HG03460 (cell line): ENCODE measurements at regions not wholly inside any gene's neighbourhood (a gene's known extent, or its start where the extent isn't known, plus 50 kb on each side); places are given as distances from the start of the nearest gene placed in this dataset.

ENCODE experiments used
- ATAC-seq: cut with Tn5 transposase; IDR thresholded peaks from one replicate; pipeline ENCODE4 v1.9.1; 2021; ENCODE audit not compliant: unreplicated experiment

- no peak for ATAC-seq
Measured at GRCh38 chr18:10205151-10205550, 249.3 kb upstream of the APCDD1 start.

DNA sequence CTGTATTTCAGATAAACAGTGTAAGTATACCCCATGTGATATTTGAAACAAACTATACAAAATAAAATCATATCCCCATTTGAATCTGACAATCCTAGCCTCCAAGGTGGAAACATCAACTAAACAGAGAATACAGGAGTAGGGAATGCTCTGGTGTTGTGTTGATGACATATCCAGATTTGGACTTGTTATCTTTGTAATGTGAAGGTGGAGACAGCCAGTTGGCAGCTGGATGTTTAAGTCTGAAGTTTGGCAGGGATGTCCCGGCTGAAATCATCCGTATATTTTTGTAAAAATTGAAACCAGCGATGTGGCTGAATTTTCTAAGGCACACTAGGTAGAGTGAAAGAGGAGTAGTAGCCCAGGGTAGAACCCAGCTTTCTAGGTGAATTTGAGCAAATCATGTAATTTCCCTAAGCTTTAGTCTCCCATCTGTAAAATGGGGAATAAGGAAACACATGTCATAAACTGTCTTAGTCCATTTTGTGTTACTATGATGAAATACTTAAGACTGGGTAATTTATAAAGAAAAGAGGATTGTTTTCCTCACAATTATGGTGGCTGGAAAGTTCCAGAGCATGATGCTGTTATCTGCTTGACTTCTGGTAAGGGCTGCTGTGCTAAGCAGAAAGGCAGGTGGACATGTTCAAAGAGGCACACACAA is 246.6 kb upstream of the APCDD1 start:
- ATAC-seq = no peak

GRCh38 chr18:10209302-10209701 is 245.1 kb upstream of the APCDD1 start:
- ATAC-seq = no peak

- ATAC-seq = no peak
Measured at GRCh38 chr18:10210057-10210633, 244.3 kb upstream of the APCDD1 start.

- peak; percentile 84 for ATAC-seq
Measured at GRCh38 chr18:10213526-10213925, 240.9 kb upstream of the APCDD1 start.

DNA sequence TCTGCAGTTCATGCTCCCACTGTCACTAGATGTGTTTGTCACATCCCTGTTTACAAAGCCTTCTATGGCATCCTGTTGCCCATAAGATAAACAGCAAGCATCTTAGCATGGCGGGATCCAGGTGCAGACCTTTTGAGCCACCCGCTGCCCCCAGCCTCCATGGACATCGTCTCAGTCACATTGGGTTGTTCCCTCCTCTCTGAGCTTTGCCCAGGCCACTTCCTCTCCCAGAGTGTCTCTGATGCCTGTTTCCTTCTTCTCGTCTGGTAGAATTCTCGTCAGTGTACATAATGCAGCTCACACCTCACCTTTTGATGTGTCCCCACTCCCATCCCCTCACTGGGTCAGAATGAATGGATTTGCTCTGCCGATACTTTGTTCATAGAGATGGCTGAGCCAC is 239.0 kb upstream of the APCDD1 start:
- ATAC-seq = no peak

DNA sequence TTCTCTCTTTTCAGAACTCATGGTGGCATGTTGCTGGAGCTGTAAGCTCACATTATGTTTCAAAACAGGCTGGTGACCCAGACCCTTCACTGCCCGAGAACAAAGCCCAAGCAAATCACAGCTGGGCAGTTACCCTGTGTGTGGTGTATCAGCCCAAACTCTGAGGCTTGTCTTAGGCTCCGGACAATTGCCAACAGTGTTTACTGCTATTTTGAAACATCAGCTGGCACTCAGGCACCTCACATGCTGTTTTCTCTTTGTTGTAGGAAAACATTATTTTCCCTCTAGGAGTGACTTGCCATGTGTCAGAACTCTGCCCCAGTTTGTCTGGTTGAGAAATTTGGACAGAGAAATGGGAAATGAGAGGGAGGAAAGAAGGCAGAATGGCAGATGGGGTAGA is 237.6 kb upstream of the APCDD1 start:
- no peak for ATAC-seq

DNA sequence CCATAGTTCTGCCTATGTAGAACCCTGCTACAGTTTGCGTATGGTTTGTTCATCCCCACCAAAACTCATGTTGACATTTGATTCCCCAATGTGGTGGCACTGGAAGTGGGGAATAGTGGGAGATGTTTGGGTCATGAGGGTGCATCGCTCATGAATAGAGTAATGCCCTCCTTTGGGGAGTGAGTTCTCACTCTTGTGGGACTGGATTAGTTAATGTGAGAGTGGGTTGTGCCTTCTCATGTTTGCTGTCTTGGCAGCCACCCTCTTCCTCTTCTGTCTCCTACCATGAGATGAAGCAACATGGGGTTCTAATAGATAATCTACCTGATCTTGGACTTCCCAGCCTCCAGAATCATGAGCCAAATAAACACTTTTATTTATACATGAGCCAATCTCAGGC is 237.2 kb upstream of the APCDD1 start:
- ATAC-seq = no peak

GRCh38 chr18:10225300-10225699 is 229.1 kb upstream of the APCDD1 start:
- ATAC-seq = no peak

DNA sequence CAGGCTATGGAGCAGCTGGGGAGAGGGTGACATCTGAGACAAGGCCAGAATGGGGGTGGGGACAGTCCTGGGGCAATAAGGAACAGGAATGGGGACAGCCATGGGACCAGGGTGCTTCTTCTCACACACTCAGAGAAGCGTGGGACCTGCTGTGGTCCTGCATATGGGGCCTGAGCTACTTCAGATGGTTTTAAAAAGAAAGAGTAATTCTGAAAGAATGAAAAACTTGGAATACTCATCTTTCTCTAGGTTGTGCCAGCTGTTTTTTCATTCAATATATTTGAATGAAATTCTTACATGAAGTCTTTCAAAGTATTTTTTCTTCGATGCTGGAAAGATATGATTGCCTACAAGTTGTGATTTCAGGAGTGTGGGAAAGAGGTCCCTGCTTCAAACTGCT is 227.5 kb upstream of the APCDD1 start:
- no peak for ATAC-seq

DNA sequence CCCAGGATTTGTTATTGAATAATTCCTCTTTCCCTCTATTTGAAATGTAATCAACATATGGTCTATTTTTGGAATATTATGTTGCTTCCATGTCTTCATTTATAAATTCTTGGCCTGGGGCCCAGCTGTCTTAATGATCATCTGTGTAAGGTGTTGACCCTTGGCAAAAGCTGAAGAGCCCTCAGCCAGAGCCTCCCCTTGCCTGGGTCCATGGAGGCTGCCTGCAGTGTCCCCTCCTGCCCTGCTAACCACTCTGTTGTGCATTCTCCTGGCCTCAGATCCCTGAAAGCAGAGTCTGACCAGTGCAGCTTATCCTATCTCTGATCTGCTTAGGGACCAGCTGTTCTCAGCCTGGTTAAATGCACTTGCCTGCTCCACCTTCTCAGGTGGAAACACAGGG is 226.1 kb upstream of the APCDD1 start:
- no peak for ATAC-seq

- no peak for ATAC-seq
Measured at GRCh38 chr18:10229458-10229857, 225.0 kb upstream of the APCDD1 start.

DNA sequence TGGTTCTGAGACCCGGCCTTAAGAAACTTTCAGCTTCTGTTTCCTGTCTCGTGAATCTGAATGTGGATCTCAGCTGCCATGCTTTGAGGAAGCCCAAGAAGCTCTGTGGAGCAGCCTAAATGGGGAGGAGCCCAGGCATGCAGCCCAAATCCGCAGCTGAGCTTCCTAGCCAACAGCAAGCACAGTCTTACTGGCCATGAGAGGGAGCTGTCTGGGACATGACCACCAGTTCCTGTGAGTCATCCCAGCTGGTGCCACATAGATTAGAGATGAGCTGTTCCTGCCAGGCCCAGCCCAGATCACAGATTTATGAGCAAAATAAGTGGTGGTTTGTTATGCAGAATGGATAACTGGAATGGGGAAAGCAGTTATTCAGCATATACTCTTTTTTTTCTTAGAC is 224.4 kb upstream of the APCDD1 start:
- no peak for ATAC-seq

DNA sequence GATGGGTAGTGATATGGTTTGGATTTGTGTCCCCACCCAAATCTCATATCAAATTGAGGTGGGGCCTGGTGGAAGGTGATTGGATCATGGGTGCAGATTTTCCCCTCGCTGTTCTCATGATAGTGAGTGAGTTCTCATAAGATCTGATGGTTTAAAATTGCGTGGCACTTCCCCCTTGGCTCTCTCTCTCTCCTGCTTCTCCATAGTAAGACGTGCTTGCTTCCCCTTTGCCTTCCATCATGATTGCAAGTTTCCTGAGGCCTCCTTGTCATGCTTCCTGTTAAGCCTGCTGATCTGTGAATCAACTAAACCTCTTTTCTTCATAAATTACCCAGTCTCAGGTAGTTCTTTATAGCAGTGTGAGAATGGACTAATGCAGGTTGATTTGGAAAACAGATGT is 223.2 kb upstream of the APCDD1 start:
- ATAC-seq = no peak

DNA sequence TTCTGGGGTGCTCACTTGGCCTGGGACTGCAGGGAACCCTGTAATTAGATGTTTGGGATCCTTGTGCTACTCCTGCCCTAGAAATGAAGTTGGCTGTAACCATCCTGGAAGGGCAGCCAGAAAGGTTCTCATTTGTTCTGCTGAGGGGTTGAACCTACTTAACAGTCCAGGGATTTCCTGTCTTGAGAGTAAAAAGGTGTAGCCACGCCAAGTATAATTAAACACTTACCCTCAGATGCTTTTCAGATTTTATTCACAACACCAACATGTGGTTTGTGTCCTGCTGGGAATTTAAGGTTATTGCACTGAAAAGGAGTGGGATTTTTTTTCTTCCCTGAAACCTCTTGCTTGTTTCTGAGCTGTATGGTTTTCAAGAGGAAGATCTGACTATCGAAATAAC is 222.4 kb upstream of the APCDD1 start:
- no peak for ATAC-seq

- ATAC-seq = no peak
Measured at GRCh38 chr18:10233082-10233875, 221.2 kb upstream of the APCDD1 start.

DNA sequence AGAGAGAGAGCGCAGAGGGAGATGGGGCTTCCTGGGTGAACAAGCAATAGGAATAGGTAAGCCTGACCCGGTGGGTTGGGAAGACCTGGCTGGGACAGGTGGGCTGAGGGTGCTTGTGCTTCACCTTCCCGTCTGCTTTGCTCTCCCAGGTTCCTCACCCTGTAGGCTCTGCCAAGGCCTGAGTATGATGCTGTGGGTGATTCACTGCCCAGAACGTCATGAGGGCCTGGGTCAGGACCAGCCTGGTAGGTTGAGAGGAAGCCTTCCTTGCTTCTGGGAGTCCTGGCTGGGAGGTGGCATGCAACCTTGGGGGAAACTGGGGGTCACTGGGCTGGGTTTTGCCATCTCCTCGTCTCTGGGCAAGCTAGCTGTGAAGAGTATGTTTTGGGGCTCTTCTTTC is 220.2 kb upstream of the APCDD1 start:
- ATAC-seq = no peak

GRCh38 chr18:10234912-10235660 is 219.3 kb upstream of the APCDD1 start:
- ATAC-seq = no peak

GRCh38 chr18:10235661-10235952 is 218.8 kb upstream of the APCDD1 start:
- ATAC-seq = no peak

GRCh38 chr18:10239103-10239502 is 215.3 kb upstream of the APCDD1 start:
- no peak for ATAC-seq

DNA sequence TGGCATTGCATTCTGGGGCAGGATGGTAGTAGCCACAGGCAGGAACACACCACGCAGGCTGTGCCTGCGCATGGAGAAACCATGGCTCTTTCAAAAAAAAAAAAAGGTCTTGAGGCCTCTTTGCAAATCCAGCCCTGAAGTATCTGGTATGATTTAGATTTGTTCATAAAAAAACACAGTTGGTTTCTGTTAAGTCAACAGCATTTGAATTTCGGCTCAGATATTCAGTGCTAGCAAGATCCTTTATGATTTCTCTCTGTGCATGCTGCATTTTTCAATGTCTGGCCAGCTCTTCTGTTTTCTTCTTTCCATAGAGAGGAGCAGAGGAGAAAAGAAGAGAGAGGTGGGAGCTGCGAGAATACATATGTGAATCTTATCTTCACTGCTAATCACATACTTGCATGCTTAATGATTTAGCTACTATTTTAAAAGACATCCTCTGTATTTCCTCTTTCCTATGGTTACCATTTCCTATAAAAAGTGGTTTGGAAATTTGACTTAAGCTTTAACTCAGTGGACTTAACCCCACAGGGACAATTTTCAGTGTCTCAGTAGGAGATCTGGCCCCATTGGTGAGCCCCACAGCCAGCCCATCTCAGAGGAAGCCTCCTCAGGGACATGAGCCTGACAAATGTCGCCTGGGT is 214.3 kb upstream of the APCDD1 start:
- no peak for ATAC-seq
